IMR-90 (cell line): ENCODE measurements at regions not wholly inside any gene's neighbourhood (a gene's known extent, or its start where the extent isn't known, plus 50 kb on each side); places are given as distances from the start of the nearest gene placed in this dataset.

Experiments
- ATAC-seq: fragments of 200-7000 bp; cut with Tn5 transposase; 2 replicates; pipeline ENCODE4 v1.9.1; 2020; ENCODE audit warnings: low read depth, mild to moderate bottlenecking, moderate library complexity
- BruUV-seq: library from RNA; stranded (reverse); fragments of 400-500 nt; replicated peaks from 2 replicates; lab custom pipeline; 2021; lab: Mats Ljungman, UMichigan
- CTCF ChIA-PET: fragments of 300-600 bp; formaldehyde crosslinking; extraction: SDS; loops from one replicate; lab custom pipeline; 2021; ENCODE audit warnings: antibody characterized with exemption; lab: Yijun Ruan, JAX
- POLR2A ChIA-PET: fragments of 300-600 bp; sonication (Branson Sonifier 250); formaldehyde crosslinking; loops from one replicate; lab custom pipeline; 2022; ENCODE audit warnings: antibody characterized with exemption; ENCODE audit not compliant: unreplicated experiment; lab: Charles Lee
- DNase-seq: peaks from one replicate; pipeline ENCODE4 v3.0.0; 2013
- H2AFZ ChIP-seq: replicated peaks from 2 replicates; pipeline ENCODE3; 2013; ENCODE audit warnings: low read length, mild to moderate bottlenecking; ENCODE audit not compliant: poor library complexity
- H2AK5ac ChIP-seq: 2 replicates; pipeline ENCODE4 v1.6.1; 2013; ENCODE audit warnings: low read depth, low read length, inconsistent platforms
- H2AK9ac ChIP-seq: replicated peaks from 2 replicates; pipeline ENCODE3; 2013; ENCODE audit warnings: mild to moderate bottlenecking, low read depth, low read length, moderate library complexity; ENCODE audit not compliant: poor library complexity
- H2BK120ac ChIP-seq: 2 replicates; pipeline ENCODE4 v1.6.1; 2013; ENCODE audit warnings: low read depth, low read length, inconsistent platforms
- H2BK15ac ChIP-seq: 3 replicates; pipeline ENCODE4 v1.6.1; 2013; ENCODE audit warnings: low read depth, low read length, inconsistent platforms
- H2BK20ac ChIP-seq: 2 replicates; pipeline ENCODE4 v1.6.1; 2013; ENCODE audit warnings: low read depth, mild to moderate bottlenecking, inconsistent platforms, low read length, moderate library complexity
- H2BK5ac ChIP-seq: 2 replicates; pipeline ENCODE4 v1.6.1; 2013; ENCODE audit warnings: mild to moderate bottlenecking, low read depth, low read length, inconsistent platforms; ENCODE audit not compliant: poor library complexity, severe bottlenecking
- H3K14ac ChIP-seq: replicated peaks from 2 replicates; pipeline ENCODE4 v1.6.1; 2013; ENCODE audit warnings: low read depth, low read length, inconsistent platforms
- H3K18ac ChIP-seq: 2 replicates; pipeline ENCODE4 v1.6.1; 2013; ENCODE audit warnings: low read depth, low read length, control low read depth
- H3K23ac ChIP-seq: 2 replicates; pipeline ENCODE4 v1.6.1; 2013; ENCODE audit warnings: low read depth, low read length, inconsistent platforms
- H3K27ac ChIP-seq: 2 replicates; pipeline ENCODE4 v1.5.1; 2013; ENCODE audit warnings: mild to moderate bottlenecking, control low read depth, low read length; ENCODE audit not compliant: insufficient read depth
- H3K27me3 ChIP-seq: 2 replicates; pipeline ENCODE4 v1.6.1; 2013; ENCODE audit warnings: low read length; ENCODE audit not compliant: control insufficient read depth, insufficient read depth
- H3K36me3 ChIP-seq: 2 replicates; pipeline ENCODE4 v1.6.1; 2013; ENCODE audit warnings: low read length, mixed read lengths; ENCODE audit not compliant: control insufficient read depth, insufficient read depth
- H3K4ac ChIP-seq: 2 replicates; pipeline ENCODE4 v1.6.1; 2013; ENCODE audit warnings: low read depth, low read length, inconsistent platforms
- H3K4me1 ChIP-seq: 2 replicates; pipeline ENCODE4 v1.6.1; 2013; ENCODE audit warnings: low read length, mixed read lengths; ENCODE audit not compliant: control insufficient read depth, insufficient read depth
- H3K4me2 ChIP-seq: 2 replicates; pipeline ENCODE4 v1.6.1; 2013; ENCODE audit warnings: low read depth, mild to moderate bottlenecking, control low read depth, low read length, moderate library complexity
- H3K4me3 ChIP-seq: 2 replicates; pipeline ENCODE4 v1.5.1; 2013; ENCODE audit warnings: low read depth, mild to moderate bottlenecking, control low read depth, low read length, moderate library complexity; ENCODE audit not compliant: insufficient read depth
- H3K56ac ChIP-seq: 2 replicates; pipeline ENCODE4 v1.6.1; 2013; ENCODE audit warnings: low read length, inconsistent platforms; ENCODE audit not compliant: insufficient read depth; ENCODE audit errors: extremely low read depth
- H3K79me1 ChIP-seq, 2 experiments: 2 replicates each; pipeline ENCODE4 v1.6.1; 2013; ENCODE audit warnings: low read length in 2 of 2, inconsistent platforms in 1 of 2, low read depth in 1 of 2
- H3K9ac ChIP-seq: 2 replicates; pipeline ENCODE4 v1.6.1; 2013; ENCODE audit warnings: low read depth, low read length, control low read depth
- H3K9me1 ChIP-seq: 2 replicates; pipeline ENCODE4 v1.6.1; 2013; ENCODE audit warnings: low read length, inconsistent platforms; ENCODE audit not compliant: insufficient read depth
- H3K9me3 ChIP-seq: 2 replicates; pipeline ENCODE4 v1.6.1; 2013; ENCODE audit warnings: low read length; ENCODE audit not compliant: control insufficient read depth, insufficient read depth
- H4K20me1 ChIP-seq: 2 replicates; pipeline ENCODE4 v1.6.1; 2013; ENCODE audit warnings: low read length, inconsistent platforms; ENCODE audit not compliant: insufficient read depth
- H4K5ac ChIP-seq: 2 replicates; pipeline ENCODE4 v1.6.1; 2013; ENCODE audit warnings: mild to moderate bottlenecking, low read depth, low read length, control low read depth
- H4K8ac ChIP-seq, 2 experiments: 2 replicates each; pipeline ENCODE4 v1.6.1; 2013; ENCODE audit warnings: low read depth in 2 of 2, low read length in 2 of 2, control low read depth in 1 of 2, inconsistent platforms in 1 of 2
- H4K91ac ChIP-seq: 2 replicates; pipeline ENCODE4 v1.6.1; 2013; ENCODE audit warnings: low read depth, low read length, inconsistent platforms; ENCODE audit not compliant: insufficient read depth
- FOS ChIP-seq: fragments of 150-350 bp; IDR thresholded peaks from 2 replicates; pipeline ENCODE4 v1.6.1; 2016; ENCODE audit warnings: low read depth, low read length
- MXI1 ChIP-seq: IDR thresholded peaks from 2 replicates; pipeline ENCODE4 v1.6.1; 2012; ENCODE audit warnings: low read depth, mild to moderate bottlenecking, low read length, moderate library complexity, borderline replicate concordance
- POLR2A ChIP-seq: IDR thresholded peaks from 2 replicates; pipeline ENCODE4 v1.6.1; 2012; ENCODE audit warnings: mild to moderate bottlenecking, low read depth, low read length
- SMC3 ChIP-seq: fragments of 150-350 bp; IDR thresholded peaks from 2 replicates; pipeline ENCODE4 v1.6.1; 2016; ENCODE audit warnings: low read depth, mild to moderate bottlenecking, antibody characterized with exemption, low read length, moderate library complexity
- dilution Hi-C: fragments of 300-500 bp; cut with HindIII; formaldehyde crosslinking; loops from one replicate; pipeline ENCODE4 v1.14.3; 2018; ENCODE audit warnings: low sequenced_read_pairs; ENCODE audit not compliant: unreplicated experiment
- in situ Hi-C: fragments of 300-500 bp; cut with MboI; formaldehyde crosslinking; loops from 3 replicates; pipeline ENCODE4 v1.14.3; 2019; ENCODE audit warnings: low sequenced_read_pairs, inconsistent platforms, mixed read lengths
- intact Hi-C: fragments of 100-400 bp; cut with micrococcal nuclease; formaldehyde crosslinking; loops from 2 replicates; pipeline ENCODE4 v1.10.0; 2022

- Histone ChIP-seq H3K23ac (no peak overlapping the region), H3K27me3 (no peaks in the 10 kb centered on the region), H3K18ac (no peak overlapping the region), H2AK9ac (no peak overlapping the region), H3K4me3 (no peak overlapping the region), H4K20me1 (no peaks in the 10 kb centered on the region), H4K91ac (no peak overlapping the region), H2AFZ (no peak overlapping the region), H2AK5ac (no peak overlapping the region), H2BK120ac (no peak overlapping the region), H2BK5ac (no peak overlapping the region), H3K56ac (no peak overlapping the region), H3K4ac (no peak overlapping the region), H3K4me2 (no peak overlapping the region), H3K27ac (no peak overlapping the region), H3K9me1 (no peaks in the 10 kb centered on the region), H3K36me3 (no peaks in the 10 kb centered on the region), H3K9ac (no peak overlapping the region), H3K4me1 (no peaks in the 10 kb centered on the region), H3K79me1 (no peaks in the 10 kb centered on the region), H3K9me3 (no peaks in the 10 kb centered on the region), H2BK20ac (no peak overlapping the region), H2BK15ac (no peak overlapping the region), H4K8ac (no peak overlapping the region), H3K14ac (no peak overlapping the region), H4K5ac (no peak overlapping the region)
- TF ChIP-seq POLR2A (no peak), MXI1 (no peak), FOS (no peak), SMC3 (no peak)
- dilution Hi-C loops = no loop called here
- intact Hi-C loops = no loop called here
- ChIA-PET CTCF (no interaction called here), POLR2A (no interaction called here)
- ATAC-seq (no peak), DNase-seq (no peak)
- BruUV-seq = no TSS peak
- in situ Hi-C loops = no loop called here
These were observed 751.1 kb downstream of the HACE1 start for GRCh38 chr6:104108634-104109033.
